GM12891 (cell line): ENCODE measurements at regions not wholly inside any gene's neighbourhood (a gene's known extent, or its start where the extent isn't known, plus 50 kb on each side); places are given as distances from the start of the nearest gene placed in this dataset.
"Not testable (repeated sequence)": the region's sequence is repeated elsewhere in the genome, so short reads cannot be mapped to it uniquely, and the experiment has no call there.

Source experiments
- PAX5 ChIP-seq: IDR thresholded peaks from 2 replicates; pipeline ENCODE4 v1.6.1; 2011; ENCODE audit warnings: low read length, moderate library complexity, mild to moderate bottlenecking; ENCODE audit not compliant: insufficient read depth, severe bottlenecking
- POLR2A ChIP-seq: IDR thresholded peaks from 2 replicates; pipeline ENCODE4 v1.6.1; 2011; ENCODE audit warnings: low read depth, low read length, control low read depth
- POLR2AphosphoS5 ChIP-seq: IDR thresholded peaks from 2 replicates; pipeline ENCODE4 v1.6.1; 2011; ENCODE audit warnings: low read depth, low read length, control low read depth
- SPI1 ChIP-seq: IDR thresholded peaks from 2 replicates; pipeline ENCODE4 v1.6.1; 2011; ENCODE audit warnings: low read depth, low read length, control low read depth
- TAF1 ChIP-seq: IDR thresholded peaks from 2 replicates; pipeline ENCODE4 v1.6.1; 2011; ENCODE audit warnings: low read depth, low read length, control low read depth

DNA sequence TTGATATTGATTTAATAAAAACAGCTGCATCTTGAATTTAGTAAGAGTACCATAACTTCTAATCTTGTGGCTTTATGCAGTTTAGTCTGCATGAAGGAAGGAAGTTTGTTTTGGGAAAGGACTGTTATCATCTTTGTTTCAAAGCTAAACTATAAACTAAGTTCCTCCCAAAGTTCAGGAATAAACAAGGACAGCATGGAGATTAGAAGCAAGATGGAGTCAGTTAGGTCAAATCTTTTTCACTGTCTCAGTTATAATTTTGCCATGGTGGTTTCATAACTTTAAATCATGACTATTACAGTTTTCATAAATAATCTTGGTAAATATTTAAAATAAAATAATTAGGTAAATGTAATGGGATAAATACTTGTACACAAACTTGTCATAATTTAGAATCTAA lies 189.9 kb upstream of the ETV3 start:
- not testable (repeated sequence) for TF ChIP-seq POLR2A, POLR2AphosphoS5, PAX5, SPI1, TAF1
